BJ (cell line): ENCODE measurements at regions not wholly inside any gene's neighbourhood (a gene's known extent, or its start where the extent isn't known, plus 50 kb on each side); places are given as distances from the start of the nearest gene placed in this dataset.
"Not testable (repeated sequence)": the region's sequence is repeated elsewhere in the genome, so short reads cannot be mapped to it uniquely, and the experiment has no call there.

Source experiments
- CTCF ChIA-PET: fragments of 350-600 bp; formaldehyde crosslinking; extraction: SDS; loops from one replicate; lab custom pipeline; 2021; ENCODE audit warnings: antibody characterized with exemption, inconsistent platforms; lab: Yijun Ruan, JAX
- POLR2A ChIA-PET: fragments of 300-600 bp; sonication (Branson Sonifier 250); formaldehyde crosslinking; extraction: SDS; loops from one replicate; lab custom pipeline; 2021; ENCODE audit warnings: antibody characterized with exemption; lab: Charles Lee
- DNase-seq: peaks from one replicate; pipeline ENCODE4 v3.0.0-alpha.2; 2011; ENCODE audit warnings: low read depth
- H3K27me3 ChIP-seq: 2 replicates; pipeline ENCODE4 v1.6.0; 2011; ENCODE audit warnings: low read length; ENCODE audit not compliant: control insufficient read depth, insufficient read depth
- H3K36me3 ChIP-seq: 2 replicates; pipeline ENCODE4 v1.5.1; 2011; ENCODE audit warnings: low read length; ENCODE audit not compliant: control insufficient read depth, insufficient read depth
- H3K4me3 ChIP-seq: 2 replicates; pipeline ENCODE4 v1.5.1; 2011; ENCODE audit warnings: low read depth, mild to moderate bottlenecking, control low read depth, low read length
- CTCF ChIP-seq: IDR thresholded peaks from 2 replicates; pipeline ENCODE4 v1.5.1; 2011; ENCODE audit warnings: low read depth, mild to moderate bottlenecking, control low read depth, inconsistent platforms, low read length, moderate library complexity; ENCODE audit not compliant: insufficient read depth

- no peak overlapping the region for H3K4me3 ChIP-seq
- H3K36me3 ChIP-seq, result no peaks in the 10 kb centered on the region
- no peak for TF ChIP-seq CTCF
- H3K27me3 ChIP-seq, result no peaks in the 10 kb centered on the region
- ChIA-PET CTCF (no interaction called here), POLR2A (no interaction called here)
- DNase-seq, result no peak
Measured at GRCh38 chr4:29104694-29105093, 1615.5 kb upstream of the PCDH7 start.

DNA sequence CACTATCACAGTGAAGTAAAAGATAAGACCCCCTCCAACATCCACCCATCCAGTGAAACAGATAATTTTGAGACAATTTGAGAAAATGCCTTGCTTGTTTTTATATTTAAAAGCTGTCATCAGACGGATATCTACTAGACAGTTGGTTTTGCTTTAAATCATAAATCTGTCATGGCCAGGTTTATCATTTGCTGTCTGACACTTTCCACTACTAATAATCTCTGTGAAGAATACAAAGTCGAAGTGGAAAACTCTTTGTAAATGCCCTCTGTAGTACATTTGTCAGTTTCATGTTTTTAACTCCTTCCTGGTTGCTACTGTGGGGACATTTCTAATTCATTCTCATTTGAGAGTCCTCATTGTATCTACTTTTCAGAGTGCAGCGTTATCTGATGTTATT, 1606.2 kb upstream of the PCDH7 start:
- Histone ChIP-seq H3K36me3 (no peaks in the 10 kb centered on the region), H3K27me3 (no peaks in the 10 kb centered on the region), H3K4me3 (no peak overlapping the region)
- ChIA-PET CTCF (no interaction called here), POLR2A (no interaction called here)
- TF ChIP-seq CTCF, result no peak
- DNase-seq, result no peak

- H3K27me3 ChIP-seq, DNase-seq, H3K36me3 ChIP-seq, POLR2A ChIA-PET, CTCF ChIA-PET, H3K4me3 ChIP-seq: not testable (repeated sequence)
Measured at GRCh38 chr4:29117231-29117722, 1602.9 kb upstream of the PCDH7 start.

- POLR2A ChIA-PET, result no interaction called here
- CTCF ChIA-PET, result no interaction called here
- no peak for TF ChIP-seq CTCF
- no peak for DNase-seq
- no peaks in the 10 kb centered on the region for H3K36me3 ChIP-seq
- no peak overlapping the region for H3K4me3 ChIP-seq
- H3K27me3 ChIP-seq, result no peaks in the 10 kb centered on the region
Measured at GRCh38 chr4:29121586-29121985, 1598.6 kb upstream of the PCDH7 start.

DNA sequence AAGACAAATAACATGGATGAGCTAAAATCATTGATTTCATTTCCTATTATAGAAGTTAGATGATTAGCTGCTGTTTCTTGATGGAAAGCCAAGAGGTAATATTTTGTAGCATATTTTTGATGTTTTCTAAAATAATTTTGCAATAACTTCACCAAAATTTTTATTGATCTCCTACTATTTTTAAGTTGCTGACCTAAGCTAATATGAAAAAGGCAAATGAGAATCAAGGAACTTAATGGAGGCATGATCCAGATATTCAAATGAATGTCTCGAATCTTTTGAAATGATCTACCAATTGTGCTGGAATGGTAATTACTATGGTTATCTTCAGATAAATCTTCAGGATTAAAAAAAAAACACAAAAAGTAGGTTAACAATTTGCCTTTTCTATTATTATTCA, 1591.4 kb upstream of the PCDH7 start:
- ChIA-PET POLR2A (no interaction called here), CTCF (interaction anchor here (0.7 kb wide), 1 partner anchor 316 kb away, joined by 3 read pairs; no protein-coding TSS in a partner anchor)
- Histone ChIP-seq H3K27me3 (no peaks in the 10 kb centered on the region), H3K36me3 (no peaks in the 10 kb centered on the region), H3K4me3 (no peak overlapping the region)
- no peak for TF ChIP-seq CTCF
- no peak for DNase-seq

- ChIA-PET POLR2A (no interaction called here), CTCF (interaction anchor here (0.6 kb wide), 1 partner anchor 282 kb away, joined by 3 read pairs; no protein-coding TSS in a partner anchor)
- Histone ChIP-seq H3K27me3 (no peaks in the 10 kb centered on the region), H3K36me3 (no peaks in the 10 kb centered on the region), H3K4me3 (no peak overlapping the region)
- TF ChIP-seq CTCF, result no peak
- DNase-seq, result no peak
Measured at GRCh38 chr4:29131304-29131703, 1588.9 kb upstream of the PCDH7 start.
